ENCODE measurements at regions not wholly inside any gene's neighbourhood (a gene's known extent, or its start where the extent isn't known, plus 50 kb on each side); places are given as distances from the start of the nearest gene placed in this dataset.

GRCh38 chr7:13072014-13072413 is 384.6 kb downstream of the ARL4A start (continued):
- TF ChIP-seq NFIC (IDR thresholded peaks at IDR 0.05; ENCODE audit: low read depth, low read length): no peak
- TF ChIP-seq SUPT20H (IDR thresholded peaks at IDR 0.05; ENCODE audit: borderline replicate concordance, control insufficient read depth, low read depth, low read length): no peak
- TF ChIP-seq MXI1 (IDR thresholded peaks at IDR 0.05; ENCODE audit: low read depth, low read length): no peak

GRCh38 chr7:13077466-13077865 is 390.0 kb downstream of the ARL4A start:
- ChIA-PET POLR2A (no interaction called here), CTCF (no interaction called here), RAD21 (ENCODE audit: unreplicated experiment) (no interaction called here), SMC1A (ENCODE audit: uncharacterized antibody, unreplicated experiment) (no interaction called here)
- Histone ChIP-seq H3K9me3 (replicated peaks; ENCODE audit: control insufficient read depth, insufficient read depth, low read length) (no peaks in the 10 kb centered on the region), H3K79me2 (ENCODE audit: control insufficient read depth, insufficient read depth, low read length) (no peaks in the 10 kb centered on the region), H2AFZ (ENCODE audit: control insufficient read depth, low read depth, low read length) (no peak overlapping the region), H3K4me2 (ENCODE audit: control insufficient read depth, insufficient read depth) (no peak overlapping the region), H3K4me1 (ENCODE audit: control insufficient read depth, insufficient read depth, low read length) (no peaks in the 10 kb centered on the region), H4K20me1 (ENCODE audit: control insufficient read depth, insufficient read depth) (no peaks in the 10 kb centered on the region), H3K36me3 (ENCODE audit: control insufficient read depth in 2 of 2, insufficient read depth in 2 of 2, low read length in 1 of 2) (no peaks in the 10 kb centered on the region), H3K27ac (ENCODE audit: control insufficient read depth, insufficient read depth) (no peak overlapping the region), H3K9ac (ENCODE audit: control insufficient read depth, insufficient read depth, low read length) (no peak overlapping the region), H3K4me3 (no peak overlapping the region), H3K27me3 (replicated peaks in 1 of 2; ENCODE audit: control insufficient read depth in 2 of 2, insufficient read depth in 2 of 2, low read length in 1 of 2) (no peaks in the 10 kb centered on the region)
- ATAC-seq: no peak
- no peak for DNase-seq (ENCODE audit: low read depth, low spot score)
- 12% methylated on average over 3 of the region's 3 CpGs for WGBS (ENCODE audit: insufficient coverage, insufficient replicate concordance, low lambda C conversion rate, missing lambda C conversion rate)
- no peak for FAIRE-seq
- intact Hi-C loops (cut with micrococcal nuclease; ENCODE audit: unreplicated experiment): no loop called here
- in situ Hi-C loops (cut with MboI): no loop called here
- TF ChIP-seq KLF5 (IDR thresholded peaks at IDR 0.05; ENCODE audit: partially characterized antibody): no peak
- TF ChIP-seq ZNF592 (IDR thresholded peaks at IDR 0.05): no peak
- TF ChIP-seq USF1 (IDR thresholded peaks at IDR 0.05; ENCODE audit: borderline replicate concordance, extremely low read length, insufficient read depth, low read depth, low read length): no peak
- TF ChIP-seq ETV6 (conservative IDR thresholded peaks at IDR 0.05 in 1 of 2, IDR thresholded peaks at IDR 0.05 in 1 of 2; ENCODE audit: borderline replicate concordance in 1 of 2, low read depth in 1 of 2): no peak
- TF ChIP-seq ATF7 (IDR thresholded peaks at IDR 0.05; ENCODE audit: low read depth): no peak
- TF ChIP-seq SREBF1 (IDR thresholded peaks at IDR 0.05; ENCODE audit: low read length): no peak
- no peak for TF ChIP-seq MTA3 (IDR thresholded peaks at IDR 0.05; ENCODE audit: borderline replicate concordance, low read length)
- TF ChIP-seq FOXK2 (IDR thresholded peaks at IDR 0.05): no peak
- BruUV-seq (replicated peaks): no TSS peak

Measured in GM12878 (cell line).